SK-N-SH (cell line): ENCODE measurements at regions not wholly inside any gene's neighbourhood (a gene's known extent, or its start where the extent isn't known, plus 50 kb on each side); places are given as distances from the start of the nearest gene placed in this dataset.
A peak's percentile ranks its signal among the peaks of the same experiment; 100 is the strongest.

Experiments
- CTCF ChIA-PET: fragments of 300-600, 350-600 bp; formaldehyde crosslinking; extraction: SDS; loops from one replicate; lab custom pipeline; 2021; lab: Yijun Ruan, JAX
- POLR2A ChIA-PET: fragments of 350-600 bp; sonication (Branson Sonifier 250); formaldehyde crosslinking; extraction: SDS; loops from one replicate; lab custom pipeline; 2020; ENCODE audit warnings: antibody characterized with exemption, inconsistent platforms; lab: Yijun Ruan, JAX
- DNase-seq: peaks from one replicate; pipeline ENCODE4 v3.0.0; 2012
- H2AFZ ChIP-seq: fragments of 200-600 bp; sonication (generic); 2 replicates; pipeline ENCODE4 v1.8.1; 2016; ENCODE audit warnings: antibody characterized with exemption, mild to moderate bottlenecking, low read depth
- H3F3A ChIP-seq: fragments of 200-600 bp; sonication (generic); replicated peaks from 2 replicates; pipeline ENCODE3; 2016; ENCODE audit warnings: antibody characterized with exemption, mild to moderate bottlenecking; ENCODE audit not compliant: insufficient read depth
- H3K27ac ChIP-seq, 2 experiments: fragments of 200-500 bp in 1 of 2; fragments of 200-600 bp in 1 of 2; sonication (Bioruptor generic) in 1 of 2; sonication (generic), shearing (Covaris generic) in 1 of 2; 2 replicates each; pipeline versions ENCODE4 v1.5.1 to v1.6.1; 2014 to 2016; ENCODE audit warnings: low read depth in 2 of 2, inconsistent platforms in 1 of 2, low read length in 1 of 2, mild to moderate bottlenecking in 1 of 2, mixed read lengths in 1 of 2
- H3K27me3 ChIP-seq: fragments of 200-600 bp; sonication (generic), shearing (Covaris generic); 2 replicates; pipeline ENCODE4 v1.6.1; 2016; ENCODE audit warnings: mixed run types; ENCODE audit not compliant: insufficient read depth
- H3K36me3 ChIP-seq, 2 experiments: fragments of 200-500 bp in 1 of 2; fragments of 200-600 bp in 1 of 2; sonication (Bioruptor generic) in 1 of 2; sonication (generic) in 1 of 2; replicated peaks in 1 of 2; 2 replicates each; pipeline versions ENCODE3 to v1.5.1; 2014 to 2016; ENCODE audit warnings: low read length in 1 of 2, mild to moderate bottlenecking in 1 of 2; ENCODE audit not compliant: insufficient read depth in 2 of 2, control insufficient read depth in 1 of 2
- H3K4me1 ChIP-seq, 2 experiments: fragments of 200-500 bp in 1 of 2; fragments of 200-600 bp in 1 of 2; sonication (Bioruptor generic) in 1 of 2; sonication (generic), shearing (Covaris generic) in 1 of 2; 2 replicates each; pipeline versions ENCODE4 v1.5.1 to v1.6.1; 2014 to 2016; ENCODE audit warnings: low read depth in 1 of 2, low read length in 1 of 2, mixed run types in 1 of 2; ENCODE audit not compliant: insufficient read depth in 2 of 2, control insufficient read depth in 1 of 2
- H3K4me2 ChIP-seq: fragments of 200-600 bp; sonication (generic), shearing (Covaris generic); 2 replicates; pipeline ENCODE4 v1.6.1; 2017; ENCODE audit warnings: mixed run types
- H3K4me3 ChIP-seq, 2 experiments: fragments of 200-500 bp in 1 of 2; fragments of 200-600 bp in 1 of 2; sonication (Bioruptor generic) in 1 of 2; sonication (generic), shearing (Covaris generic) in 1 of 2; 2 replicates each; pipeline versions ENCODE4 v1.5.1 to v1.8.1; 2014 to 2016; ENCODE audit warnings: low read depth in 2 of 2, inconsistent platforms in 1 of 2, low read length in 1 of 2, mild to moderate bottlenecking in 1 of 2, mixed read lengths in 1 of 2, moderate library complexity in 1 of 2
- H3K79me2 ChIP-seq: fragments of 200-600 bp; sonication (generic); 2 replicates; pipeline ENCODE4 v1.8.1; 2017; ENCODE audit warnings: mild to moderate bottlenecking; ENCODE audit not compliant: insufficient read depth
- H3K9ac ChIP-seq: fragments of 200-600 bp; sonication (generic); 2 replicates; pipeline ENCODE4 v1.6.1; 2017; ENCODE audit warnings: mixed run types
- H3K9me2 ChIP-seq: fragments of 200-600 bp; sonication (generic); 2 replicates; pipeline ENCODE4 v1.6.1; 2017; ENCODE audit warnings: mixed run types
- H3K9me3 ChIP-seq: fragments of 200-600 bp; sonication (generic); 2 replicates; pipeline ENCODE4 v1.6.1; 2017; ENCODE audit warnings: mixed run types, mild to moderate bottlenecking, moderate library complexity
- H4K20me1 ChIP-seq: fragments of 200-600 bp; sonication (generic); 2 replicates; pipeline ENCODE4 v1.6.1; 2017; ENCODE audit warnings: mild to moderate bottlenecking, mixed run types; ENCODE audit not compliant: insufficient read depth
- ELF1 ChIP-seq: IDR thresholded peaks from 2 replicates; pipeline ENCODE4 v1.4.0; 2012
- EZH2phosphoT487 ChIP-seq: fragments of 200-600 bp; sonication (generic); IDR thresholded peaks from 2 replicates; pipeline ENCODE4 v1.6.1; 2017; ENCODE audit warnings: low read depth, mixed run types, mild to moderate bottlenecking, antibody characterized with exemption, moderate library complexity, borderline replicate concordance
- FOXM1 ChIP-seq: IDR thresholded peaks from 2 replicates; pipeline ENCODE4 v1.4.0; 2012; ENCODE audit warnings: low read depth, mild to moderate bottlenecking
- NFIC ChIP-seq: IDR thresholded peaks from 2 replicates; pipeline ENCODE4 v1.4.0; 2012; ENCODE audit warnings: borderline replicate concordance
- PBX3 ChIP-seq: IDR thresholded peaks from 2 replicates; pipeline ENCODE4; 2012
- RAD21 ChIP-seq: IDR thresholded peaks from 2 replicates; pipeline ENCODE4 v1.6.1; 2012; ENCODE audit warnings: mild to moderate bottlenecking, low read length
- TCF12 ChIP-seq: IDR thresholded peaks from 2 replicates; pipeline ENCODE4 v1.4.0; 2012
- WGBS: methylation state at CpG from one replicate; pipeline ENCODE4 v1.1.6; 2017; ENCODE audit warnings: low lambda C conversion rate; 5-methylcytosine and 5-hydroxymethylcytosine counted together
- TF ChIP-seq, protein P1 (sequence below): fragments of 150-350 bp; IDR thresholded peaks from 2 replicates; pipeline ENCODE4 v1.6.1; 2016; ENCODE audit warnings: mild to moderate bottlenecking, low read depth, low read length
- TF ChIP-seq, protein P2 (sequence below): IDR thresholded peaks from 2 replicates; pipeline ENCODE4 v1.4.0; 2012; ENCODE audit warnings: low read depth, borderline replicate concordance
- TF ChIP-seq, protein P3 (sequence below): fragments of 150-350 bp; IDR thresholded peaks from 2 replicates; pipeline ENCODE4 v1.6.1; 2017; ENCODE audit warnings: antibody characterized with exemption, low read length, low read depth, borderline replicate concordance

- no peak for DNase-seq
- Histone ChIP-seq H2AFZ (no peak overlapping the region), H3K9me3 (no peaks in the 10 kb centered on the region), H3K36me3 (no peaks in the 10 kb centered on the region), H3K4me2 (no peak overlapping the region), H3K4me1 (no peaks in the 10 kb centered on the region), H3K79me2 (no peaks in the 10 kb centered on the region), H3F3A (no peaks in the 10 kb centered on the region), H4K20me1 (no peaks in the 10 kb centered on the region), H3K4me3 (no peak overlapping the region), H3K27ac (no peak overlapping the region), H3K27me3 (no peaks in the 10 kb centered on the region), H3K9ac (no peak overlapping the region), H3K9me2 (no peaks in the 10 kb centered on the region)
- TF ChIP-seq RAD21 (no peak), TCF12 (peak; percentile 18; the same call in 1 of the 2 replicates)
- ChIA-PET POLR2A (no interaction called here), CTCF (interaction anchor here (0.7 kb wide), 1 partner anchor 11 kb away, joined by 3 read pairs; no protein-coding TSS in a partner anchor)
Observed at GRCh38 chr9:28456861-28457260, 883.6 kb upstream of the C9orf72 start.

- Histone ChIP-seq H3K4me1 (no peaks in the 10 kb centered on the region), H2AFZ (no peak overlapping the region), H3F3A (peaks cover 4% of the 10 kb centered on the region), H3K36me3 (no peaks in the 10 kb centered on the region), H3K27me3 (no peaks in the 10 kb centered on the region), H3K9ac (no peak overlapping the region), H3K4me2 (no peak overlapping the region), H4K20me1 (no peaks in the 10 kb centered on the region), H3K9me3 (no peaks in the 10 kb centered on the region), H3K9me2 (no peaks in the 10 kb centered on the region), H3K4me3 (no peak overlapping the region), H3K79me2 (no peaks in the 10 kb centered on the region; the same call in 1 of the 2 replicates), H3K27ac (no peak overlapping the region)
- no peak for TF ChIP-seq TCF12
- TF ChIP-seq ELF1 = no peak
- TF ChIP-seq NFIC = no peak
- TF ChIP-seq FOXM1 = no peak
- no peak for TF ChIP-seq EZH2phosphoT487
- TF ChIP-seq, protein P1, sequence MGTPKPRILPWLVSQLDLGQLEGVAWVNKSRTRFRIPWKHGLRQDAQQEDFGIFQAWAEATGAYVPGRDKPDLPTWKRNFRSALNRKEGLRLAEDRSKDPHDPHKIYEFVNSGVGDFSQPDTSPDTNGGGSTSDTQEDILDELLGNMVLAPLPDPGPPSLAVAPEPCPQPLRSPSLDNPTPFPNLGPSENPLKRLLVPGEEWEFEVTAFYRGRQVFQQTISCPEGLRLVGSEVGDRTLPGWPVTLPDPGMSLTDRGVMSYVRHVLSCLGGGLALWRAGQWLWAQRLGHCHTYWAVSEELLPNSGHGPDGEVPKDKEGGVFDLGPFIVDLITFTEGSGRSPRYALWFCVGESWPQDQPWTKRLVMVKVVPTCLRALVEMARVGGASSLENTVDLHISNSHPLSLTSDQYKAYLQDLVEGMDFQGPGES = no peak
- TF ChIP-seq, protein P2, sequence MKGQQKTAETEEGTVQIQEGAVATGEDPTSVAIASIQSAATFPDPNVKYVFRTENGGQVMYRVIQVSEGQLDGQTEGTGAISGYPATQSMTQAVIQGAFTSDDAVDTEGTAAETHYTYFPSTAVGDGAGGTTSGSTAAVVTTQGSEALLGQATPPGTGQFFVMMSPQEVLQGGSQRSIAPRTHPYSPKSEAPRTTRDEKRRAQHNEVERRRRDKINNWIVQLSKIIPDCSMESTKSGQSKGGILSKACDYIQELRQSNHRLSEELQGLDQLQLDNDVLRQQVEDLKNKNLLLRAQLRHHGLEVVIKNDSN = no peak
- no peak for TF ChIP-seq RAD21
- no peak for DNase-seq
- ChIA-PET POLR2A (no interaction called here), CTCF (no interaction called here)
- 83% methylated on average over 6 of the region's 8 CpGs for WGBS
Observed at GRCh38 chr9:28464481-28465216, 891.4 kb upstream of the C9orf72 start.

GRCh38 chr9:28471261-28471660, 898.0 kb upstream of the C9orf72 start:
- Histone ChIP-seq H3K27ac (no peak overlapping the region), H4K20me1 (no peaks in the 10 kb centered on the region), H3K4me1 (no peaks in the 10 kb centered on the region), H2AFZ (no peak overlapping the region), H3K9me2 (no peaks in the 10 kb centered on the region), H3K9ac (no peak overlapping the region), H3K4me2 (no peak overlapping the region), H3F3A (peaks cover 4% of the 10 kb centered on the region), H3K79me2 (no peaks in the 10 kb centered on the region; the same call in 1 of the 2 replicates), H3K4me3 (no peak overlapping the region), H3K9me3 (no peaks in the 10 kb centered on the region), H3K27me3 (no peaks in the 10 kb centered on the region), H3K36me3 (no peaks in the 10 kb centered on the region)
- ChIA-PET CTCF (no interaction called here), POLR2A (no interaction called here)
- 77% methylated on average over 2 of the region's 2 CpGs for WGBS
- TF ChIP-seq, protein P3, sequence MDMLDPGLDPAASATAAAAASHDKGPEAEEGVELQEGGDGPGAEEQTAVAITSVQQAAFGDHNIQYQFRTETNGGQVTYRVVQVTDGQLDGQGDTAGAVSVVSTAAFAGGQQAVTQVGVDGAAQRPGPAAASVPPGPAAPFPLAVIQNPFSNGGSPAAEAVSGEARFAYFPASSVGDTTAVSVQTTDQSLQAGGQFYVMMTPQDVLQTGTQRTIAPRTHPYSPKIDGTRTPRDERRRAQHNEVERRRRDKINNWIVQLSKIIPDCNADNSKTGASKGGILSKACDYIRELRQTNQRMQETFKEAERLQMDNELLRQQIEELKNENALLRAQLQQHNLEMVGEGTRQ = no peak
- TF ChIP-seq TCF12 (no peak), PBX3 (no peak)
- TF ChIP-seq, protein P2 = no peak
- DNase-seq = no peak
